GM23338 (cell line): ENCODE measurements at regions not wholly inside any gene's neighbourhood (a gene's known extent, or its start where the extent isn't known, plus 50 kb on each side); places are given as distances from the start of the nearest gene placed in this dataset.

Source experiments
- CREB1 ChIP-seq: fragments of 250-450 bp; sonication (Bioruptor Pico); IDR thresholded peaks from 2 replicates; pipeline ENCODE4 v1.5.0; 2020; ENCODE audit warnings: low read depth, mild to moderate bottlenecking, moderate library complexity
- CTCF ChIP-seq, 2 experiments: fragments of 200-600 bp in 1 of 2; sonication (generic) in 1 of 2; conservative IDR thresholded peaks; 2 replicates each; pipeline versions ENCODE4 v1.5.1 to v1.6.1; 2016 to 2017; ENCODE audit warnings: antibody characterized with exemption in 2 of 2, low read depth in 2 of 2, mild to moderate bottlenecking in 2 of 2, moderate library complexity in 1 of 2
- ETS1 ChIP-seq: IDR thresholded peaks from 2 replicates; pipeline ENCODE4 v1.6.1; 2016; ENCODE audit warnings: antibody characterized with exemption
- EZH2 ChIP-seq: fragments of 200-600 bp; sonication (generic); IDR thresholded peaks from one replicate; pipeline ENCODE4 v1.8.0; 2017; ENCODE audit warnings: antibody characterized with exemption, mild to moderate bottlenecking, low read depth; ENCODE audit not compliant: unreplicated experiment
- EZH2phosphoT487 ChIP-seq: fragments of 200-600 bp; sonication (generic); IDR thresholded peaks from one replicate; pipeline ENCODE4 v1.8.1; 2018; ENCODE audit warnings: antibody characterized with exemption; ENCODE audit not compliant: unreplicated experiment
- JUNB ChIP-seq: IDR thresholded peaks from one replicate; pipeline ENCODE4 v1.6.1; 2016; ENCODE audit warnings: antibody characterized with exemption; ENCODE audit not compliant: unreplicated experiment
- POLR2AphosphoS5 ChIP-seq: IDR thresholded peaks from 2 replicates; pipeline ENCODE4 v1.6.1; 2016; ENCODE audit warnings: antibody characterized with exemption, low read depth
- REST ChIP-seq: IDR thresholded peaks from one replicate; pipeline ENCODE4 v1.6.1; 2018; ENCODE audit warnings: antibody characterized with exemption; ENCODE audit not compliant: unreplicated experiment
- ZNF114 ChIP-seq: fragments of 250-450 bp; sonication (Bioruptor Pico); IDR thresholded peaks from 2 replicates; pipeline ENCODE4 v1.5.0; 2020; ENCODE audit warnings: mild to moderate bottlenecking, moderate library complexity

GRCh38 chrX:122868631-122869030 lies 315.4 kb upstream of the GRIA3 start:
- no peak for TF ChIP-seq CTCF (conservative IDR thresholded peaks at IDR 0.05; ENCODE audit: low read depth in 2 of 2)
- no peak for TF ChIP-seq JUNB
- TF ChIP-seq REST = no peak
- no peak for TF ChIP-seq EZH2
- TF ChIP-seq EZH2phosphoT487 = no peak
- TF ChIP-seq POLR2AphosphoS5 = no peak
- no peak for TF ChIP-seq CREB1
- TF ChIP-seq ETS1 = no peak
- TF ChIP-seq ZNF114 (CRISPR knock-in tag) = no peak
